ENCODE measurements at regions not wholly inside any gene's neighbourhood (a gene's known extent, or its start where the extent isn't known, plus 50 kb on each side); places are given as distances from the start of the nearest gene placed in this dataset.
"Not testable (repeated sequence)": the region's sequence is repeated elsewhere in the genome, so short reads cannot be mapped to it uniquely, and the experiment has no call there.

GRCh38 chr5:50300878-50301277 lies 140.2 kb downstream of the EMB start:
- Histone ChIP-seq H3K27ac (no peak overlapping the region), H3K4me3 (no peak overlapping the region), H3K4me1 (ENCODE audit: control insufficient read depth in 1 of 2, low read depth in 2 of 2) (no peaks in the 10 kb centered on the region), H3K27me3 (replicated peaks; ENCODE audit: insufficient read depth) (no peaks in the 10 kb centered on the region), H3K9me3 (no peaks in the 10 kb centered on the region), H3K36me3 (no peaks in the 10 kb centered on the region)
- DNase-seq (ENCODE audit: low spot score) (no peak), ATAC-seq (ENCODE audit: insufficient number of reproducible peaks, low FRiP score, low read depth) (no peak)
- no peak for TF ChIP-seq CTCF (IDR thresholded peaks at IDR 0.05)

GRCh38 chr5:50299896-50300295 lies 141.2 kb downstream of the EMB start:
- DNase-seq (ENCODE audit: low spot score) (no peak), ATAC-seq (ENCODE audit: insufficient number of reproducible peaks, low FRiP score, low read depth) (no peak)
- no peaks in the 10 kb centered on the region for H3K9me3 ChIP-seq
- no peak overlapping the region for H3K27ac ChIP-seq
- TF ChIP-seq CTCF (IDR thresholded peaks at IDR 0.05), result no peak
- no peaks in the 10 kb centered on the region for H3K36me3 ChIP-seq
- no peak overlapping the region for H3K4me3 ChIP-seq
- no peaks in the 10 kb centered on the region for H3K4me1 ChIP-seq (ENCODE audit: control insufficient read depth in 1 of 2, low read depth in 2 of 2)
- H3K27me3 ChIP-seq (replicated peaks; ENCODE audit: insufficient read depth), result no peaks in the 10 kb centered on the region

GRCh38 chr5:50292735-50293394 lies 148.2 kb downstream of the EMB start:
- H3K27me3 ChIP-seq (replicated peaks; ENCODE audit: insufficient read depth), result no peaks in the 10 kb centered on the region
- H3K9me3 ChIP-seq, result no peaks in the 10 kb centered on the region
- H3K27ac ChIP-seq, result no peak overlapping the region
- H3K4me3 ChIP-seq, result no peak overlapping the region
- ATAC-seq (ENCODE audit: insufficient number of reproducible peaks, low FRiP score, low read depth), result no peak
- TF ChIP-seq CTCF (IDR thresholded peaks at IDR 0.05), result no peak
- no peak for DNase-seq (ENCODE audit: low spot score)
- no peaks in the 10 kb centered on the region for H3K36me3 ChIP-seq
- H3K4me1 ChIP-seq (ENCODE audit: control insufficient read depth in 1 of 2, low read depth in 2 of 2), result no peaks in the 10 kb centered on the region

GRCh38 chr5:50280461-50280860 lies 160.6 kb downstream of the EMB start:
- ATAC-seq (ENCODE audit: insufficient number of reproducible peaks, low FRiP score, low read depth); H3K4me1 ChIP-seq (ENCODE audit: control insufficient read depth in 1 of 2, low read depth in 2 of 2); DNase-seq (ENCODE audit: low spot score); H3K36me3 ChIP-seq; H3K27ac ChIP-seq; H3K9me3 ChIP-seq; H3K4me3 ChIP-seq; H3K27me3 ChIP-seq (replicated peaks; ENCODE audit: insufficient read depth): not testable (repeated sequence)

All from thoracic aorta (tissue), 2 donors.